ENCODE measurements at regions not wholly inside any gene's neighbourhood (a gene's known extent, or its start where the extent isn't known, plus 50 kb on each side); places are given as distances from the start of the nearest gene placed in this dataset.
"Not testable (repeated sequence)": the region's sequence is repeated elsewhere in the genome, so short reads cannot be mapped to it uniquely, and the experiment has no call there.

DNA sequence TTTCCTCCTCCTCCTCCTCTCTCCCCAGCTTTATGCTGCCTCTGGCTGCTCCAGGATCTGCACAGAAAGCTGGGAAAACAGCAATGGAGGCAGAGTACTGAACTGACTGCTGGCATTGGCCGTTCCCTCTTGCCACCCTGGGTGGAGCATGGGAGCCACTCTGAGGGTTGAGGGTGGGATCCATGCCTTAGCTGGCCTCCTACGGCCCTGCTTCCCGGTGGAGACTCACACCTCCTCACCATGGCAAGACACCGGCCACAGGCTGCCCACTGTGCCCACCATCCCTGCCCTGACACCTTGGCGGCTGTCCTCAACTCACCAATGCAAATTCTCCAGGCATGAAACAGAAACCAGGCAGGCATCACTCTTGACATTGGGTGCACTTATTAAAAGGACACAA is 832.3 kb upstream of the ID2 start:
- DNase-seq: no peak

DNA sequence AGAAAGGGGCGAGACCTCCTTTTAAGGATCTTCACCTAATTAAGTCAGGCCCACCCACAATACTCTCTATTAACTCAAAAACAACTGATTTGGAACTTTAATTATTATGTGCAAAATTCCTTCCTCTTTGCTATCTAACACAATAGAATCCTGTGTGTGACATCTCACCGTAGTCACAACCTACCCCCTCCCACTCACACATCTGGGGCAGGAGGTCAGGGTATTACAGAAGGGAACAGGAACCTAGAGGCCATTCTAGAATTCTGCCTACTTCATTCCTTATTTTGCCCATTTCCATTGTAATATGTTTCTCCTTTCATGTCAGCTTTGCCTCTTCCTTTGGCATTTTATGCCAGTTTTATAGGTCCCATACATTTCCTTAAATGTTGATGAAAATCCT is 829.3 kb upstream of the ID2 start:
- no peak for DNase-seq

DNA sequence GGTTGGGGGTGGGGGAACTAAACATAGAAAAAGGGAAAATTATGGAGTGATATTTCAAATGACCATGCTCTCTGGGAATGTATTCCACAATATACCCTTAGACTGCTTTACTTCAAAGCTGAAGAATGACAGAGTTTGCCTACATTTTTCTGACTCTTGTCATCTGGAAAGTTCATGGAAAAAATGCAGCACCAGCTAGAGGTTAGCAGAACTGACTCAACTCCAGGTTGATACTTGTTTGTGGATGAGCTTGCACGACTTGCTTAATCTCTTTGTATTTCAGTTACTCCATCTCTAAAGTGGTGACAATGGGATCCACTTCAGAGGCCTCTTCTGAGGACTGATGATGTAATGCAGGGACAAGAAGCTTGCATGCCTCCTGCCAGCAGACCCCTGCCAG is 824.0 kb upstream of the ID2 start:
- DNase-seq: no peak

DNA sequence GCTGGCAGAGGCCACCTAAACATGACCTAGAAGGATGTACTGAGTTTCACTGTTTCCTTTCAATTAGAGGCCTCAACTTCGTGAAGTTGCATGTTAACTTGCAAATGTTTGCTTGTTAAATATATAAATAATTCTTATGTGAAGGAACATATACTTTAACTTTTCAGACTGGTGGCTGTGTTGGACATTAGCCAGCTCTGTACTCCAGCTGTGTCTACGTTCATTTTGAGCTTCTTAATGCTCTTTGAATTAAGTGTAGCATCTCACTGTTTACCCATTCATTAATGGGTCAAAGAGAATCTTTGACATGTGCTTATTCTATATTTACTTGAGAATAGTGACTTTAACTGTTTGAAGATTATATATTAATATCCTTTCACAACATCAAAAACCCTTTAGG is 823.2 kb upstream of the ID2 start:
- DNase-seq: no peak

DNA sequence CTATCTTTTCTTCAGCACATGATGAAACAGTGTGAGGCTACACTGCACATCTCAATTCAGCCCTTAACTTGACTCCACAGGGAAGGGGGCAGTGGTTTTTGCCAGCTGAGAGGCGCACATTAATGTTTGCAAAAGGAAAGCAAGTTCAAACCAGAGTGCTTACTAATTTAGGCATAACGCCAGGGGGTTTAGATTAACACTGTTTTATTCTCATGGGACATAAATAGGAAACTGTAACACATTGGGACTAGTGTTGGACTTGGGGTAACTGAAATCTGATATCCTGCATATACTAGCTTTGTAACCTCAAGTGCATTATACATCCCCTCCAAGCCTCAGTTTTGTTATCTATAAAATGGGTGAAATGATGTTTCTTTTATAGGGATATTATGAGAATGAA is 821.2 kb upstream of the ID2 start:
- DNase-seq: no peak

DNA sequence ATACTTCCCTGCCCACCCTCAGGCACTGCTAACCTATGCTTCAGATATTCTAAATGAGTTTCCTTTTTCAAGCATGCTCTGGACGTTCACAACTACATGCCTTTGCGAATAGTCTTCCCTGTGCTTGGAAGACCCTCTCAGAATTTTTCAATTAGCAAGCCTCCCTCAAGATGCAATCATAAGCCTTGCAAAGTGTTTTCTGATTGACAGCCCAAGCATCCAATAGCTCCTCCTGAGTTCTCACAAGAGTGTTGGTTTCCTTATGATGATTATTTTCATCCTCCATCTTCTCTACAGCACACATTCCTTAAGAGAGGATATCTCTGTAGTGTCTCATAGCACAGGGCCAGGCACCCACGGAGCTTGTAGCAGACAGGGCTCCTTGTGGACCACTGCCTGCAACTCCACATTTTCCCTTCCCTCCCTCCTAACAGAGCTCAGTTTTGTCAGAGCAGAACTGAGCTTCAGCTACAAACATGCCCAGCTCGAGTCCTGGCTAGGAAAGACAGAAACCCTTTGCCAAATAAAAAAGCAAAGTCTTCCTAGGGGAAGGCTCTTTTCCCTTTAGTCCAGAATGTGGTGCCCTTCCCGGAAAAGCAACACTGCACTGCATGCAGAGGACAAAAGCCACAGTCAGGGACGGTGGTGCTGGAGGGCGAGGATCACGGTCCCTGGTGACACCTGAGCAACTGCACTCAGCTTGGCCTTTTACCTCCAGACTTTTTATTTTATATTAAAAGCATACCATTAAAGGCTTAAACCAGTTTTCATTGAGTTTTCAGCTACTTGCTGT is 819.8 kb upstream of the ID2 start:
- DNase-seq: no peak

DNA sequence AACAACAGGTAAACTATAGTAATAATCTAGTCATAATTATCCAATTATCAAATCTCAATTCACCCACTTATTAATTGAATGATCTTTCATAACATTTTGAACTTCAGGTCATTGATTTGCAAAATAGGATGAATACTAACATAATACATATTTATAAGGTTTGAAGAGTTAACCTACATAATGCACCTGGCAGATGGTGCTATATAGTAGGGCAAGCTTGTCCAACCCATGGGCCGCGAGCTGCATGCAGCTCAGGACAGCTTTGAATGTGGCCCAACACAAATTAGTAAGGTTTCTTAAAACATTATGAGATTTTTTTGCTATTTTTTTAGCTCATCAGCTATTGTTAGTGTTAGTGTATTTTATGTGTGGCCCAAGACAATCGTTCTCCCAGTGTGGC is 815.8 kb upstream of the ID2 start:
- DNase-seq: no peak

DNA sequence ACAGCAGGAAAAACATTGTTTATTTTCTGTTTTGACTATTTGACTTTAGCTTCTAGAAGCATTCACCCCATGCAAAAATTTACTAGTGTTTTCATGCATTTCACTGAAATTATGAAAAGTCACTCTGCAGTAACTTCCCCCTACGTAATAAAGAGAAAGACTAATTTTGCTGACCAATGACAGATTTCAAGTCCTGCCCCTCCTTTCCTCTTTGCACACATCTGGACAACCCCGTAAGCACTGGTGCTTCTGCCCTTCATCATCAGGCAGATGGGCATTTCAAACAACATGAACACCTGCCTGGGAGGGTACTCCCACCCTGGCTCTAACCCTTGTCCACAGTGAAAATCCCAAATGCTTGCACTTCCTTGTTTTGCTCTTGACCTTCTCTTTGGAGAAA is 815.0 kb upstream of the ID2 start:
- no peak for DNase-seq

DNA sequence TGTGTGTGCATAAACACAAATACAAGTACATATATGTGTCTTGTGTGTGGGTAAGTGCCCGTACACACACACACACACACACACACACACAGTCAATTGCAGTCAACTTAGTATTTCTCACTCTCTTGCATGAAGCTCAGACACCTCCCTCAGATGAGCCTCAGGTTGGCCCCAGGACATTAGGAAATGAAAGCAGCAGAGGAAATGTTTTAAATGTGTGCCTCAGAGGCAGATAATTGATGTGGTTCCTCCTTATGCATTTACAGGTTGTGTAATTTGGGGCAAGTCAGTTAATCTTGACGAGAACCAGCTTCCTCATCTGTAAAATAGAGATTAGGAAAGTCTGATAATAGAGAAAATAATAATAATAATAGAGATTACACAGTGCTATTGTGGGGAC is 814.0 kb upstream of the ID2 start:
- no peak for DNase-seq

DNA sequence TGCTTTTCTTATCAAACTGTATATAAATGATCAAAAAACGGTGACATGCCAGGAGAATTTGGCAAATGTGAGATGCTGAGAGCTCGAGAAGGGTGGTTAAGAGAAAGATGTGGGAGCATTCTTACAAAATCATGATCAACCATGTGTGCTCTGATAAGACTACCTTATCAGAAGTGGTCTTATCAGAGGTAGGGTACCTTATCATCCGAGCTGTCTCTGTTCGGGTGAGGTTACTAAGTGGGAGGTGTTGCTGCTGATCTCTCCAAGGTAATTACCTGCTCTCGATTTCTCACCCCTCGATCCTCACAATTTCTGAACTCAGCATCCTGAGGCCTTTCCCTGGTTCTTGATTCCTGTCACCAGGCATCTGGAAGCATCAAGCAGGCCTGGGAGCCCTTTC is 813.0 kb upstream of the ID2 start:
- DNase-seq: no peak

DNA sequence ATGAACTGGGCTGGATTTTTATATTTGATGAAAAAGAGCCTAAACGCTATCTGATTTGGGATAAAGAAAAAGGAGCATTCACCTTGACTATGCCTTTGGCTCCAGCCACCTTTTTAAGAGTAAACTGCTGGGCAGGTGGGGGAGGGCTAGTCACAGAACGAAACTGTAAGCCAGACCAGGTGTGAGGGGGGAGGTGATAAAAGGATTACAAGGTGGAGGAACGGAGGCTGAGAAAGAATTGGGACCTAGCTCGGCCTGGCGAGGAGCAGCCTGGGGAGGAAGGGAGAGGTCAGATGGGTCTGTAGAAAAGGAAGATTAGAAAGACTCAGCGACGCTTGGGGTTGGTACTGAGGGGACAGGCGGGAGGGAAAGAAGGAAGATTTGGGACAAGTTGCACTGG is 805.4 kb upstream of the ID2 start:
- not testable (repeated sequence) for DNase-seq

DNA sequence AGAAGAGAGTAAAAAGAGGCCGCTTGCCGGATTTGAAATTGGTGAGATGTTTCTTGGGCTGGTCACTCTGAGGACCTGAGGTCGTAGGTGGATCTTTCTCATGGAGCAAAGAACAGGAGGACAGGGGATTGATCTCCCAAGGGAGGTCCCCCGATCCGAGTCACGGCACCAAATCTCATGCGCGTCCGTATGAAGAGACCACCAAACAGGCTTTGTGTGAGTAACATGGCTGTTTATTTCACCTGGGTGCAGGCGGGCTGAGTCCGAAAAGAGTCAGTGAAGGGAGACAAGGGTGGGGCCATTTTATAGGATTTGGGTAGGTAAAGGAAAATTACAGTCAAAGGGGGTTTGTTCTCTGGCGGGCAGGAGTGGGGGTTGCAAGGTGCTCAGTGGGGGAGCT is 803.6 kb upstream of the ID2 start:
- DNase-seq: not testable (repeated sequence)

DNA sequence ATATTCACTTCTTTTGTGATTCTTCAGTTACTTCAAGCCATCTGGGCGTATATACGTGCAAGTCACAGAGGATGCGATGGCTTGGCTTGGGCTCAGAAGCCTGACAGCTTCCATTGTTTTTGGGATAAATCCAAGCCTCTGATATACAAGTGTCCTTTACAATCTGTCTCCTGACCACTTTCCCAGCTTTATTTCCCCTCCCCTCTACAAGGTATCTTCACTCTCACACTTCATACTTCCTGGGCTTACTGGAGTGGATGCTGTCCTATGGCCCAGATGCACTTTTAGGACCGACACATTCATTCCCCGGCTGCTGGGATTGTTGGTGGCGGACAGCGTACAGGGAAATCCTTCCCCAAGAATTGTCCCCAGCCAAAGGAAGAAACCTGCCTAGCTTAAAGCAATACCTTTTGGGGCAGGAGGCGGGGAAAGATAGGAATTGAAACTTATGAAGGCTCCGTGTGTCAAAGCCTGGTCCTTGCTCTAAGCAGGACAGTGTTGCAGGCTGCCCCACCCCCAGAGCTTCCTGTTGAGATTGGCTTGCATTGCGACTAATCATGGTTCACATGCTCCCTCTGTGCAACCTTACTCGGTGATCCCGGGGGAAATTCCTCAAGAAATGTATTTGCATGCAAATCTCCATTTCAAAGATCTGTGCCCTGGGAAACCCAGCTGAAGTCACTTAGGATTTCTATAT is 802.9 kb upstream of the ID2 start:
- DNase-seq: no peak

DNA sequence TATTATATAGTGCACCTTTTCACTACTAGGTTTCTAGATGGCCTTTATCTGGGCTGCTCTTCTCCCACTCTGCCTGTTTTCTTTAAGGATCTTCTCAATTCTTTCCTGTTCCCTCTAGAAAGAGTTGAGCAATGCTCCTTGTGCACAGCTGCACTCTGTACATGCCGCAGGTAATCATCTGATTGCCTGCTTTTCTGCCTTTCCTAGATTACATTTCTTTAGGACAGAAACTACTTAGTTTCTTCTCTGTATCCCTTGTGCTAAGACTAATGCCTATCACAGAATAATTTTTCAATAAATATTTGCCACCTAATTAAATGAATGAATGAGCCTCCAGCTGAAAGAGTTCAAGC is 802.4 kb upstream of the ID2 start:
- DNase-seq: no peak

DNA sequence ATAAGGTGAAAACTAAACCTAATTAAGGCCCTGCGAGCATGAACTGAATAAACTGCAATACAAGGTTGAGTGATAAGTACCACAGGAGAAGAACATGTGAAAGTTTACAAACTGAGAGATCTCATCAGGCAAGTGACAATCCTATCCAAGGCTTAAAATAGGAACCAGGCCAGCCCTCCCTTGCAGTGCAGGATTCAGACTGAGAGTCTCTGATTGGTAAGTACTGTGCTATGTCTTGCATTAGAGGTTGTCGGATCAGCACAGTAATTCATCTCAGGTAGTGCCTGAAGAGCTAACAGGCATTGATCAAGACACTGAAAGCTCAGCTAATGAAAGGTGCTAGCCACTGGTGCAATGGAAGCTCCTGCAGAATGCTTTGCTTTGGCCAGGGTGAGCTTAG is 801.7 kb upstream of the ID2 start:
- DNase-seq: no peak

DNA sequence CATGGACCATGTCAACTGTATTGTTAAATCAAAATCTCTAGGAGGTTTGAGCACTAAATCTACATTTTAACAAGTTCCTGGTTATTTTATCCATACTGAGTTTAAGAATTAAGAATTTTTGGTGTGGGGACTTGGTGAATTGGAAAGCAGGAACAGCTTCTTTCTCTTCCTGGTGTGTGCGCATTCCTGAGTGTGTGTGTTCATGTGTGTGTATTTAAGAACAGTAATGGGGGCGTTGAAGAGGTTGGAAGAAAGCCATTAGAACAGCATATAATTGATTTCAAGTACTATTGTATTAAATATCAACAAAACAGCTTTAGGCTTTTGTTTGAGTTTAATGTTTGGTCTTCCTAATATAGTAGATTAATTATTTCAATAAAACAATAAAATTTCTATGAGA is 801.3 kb upstream of the ID2 start:
- no peak for DNase-seq

DNA sequence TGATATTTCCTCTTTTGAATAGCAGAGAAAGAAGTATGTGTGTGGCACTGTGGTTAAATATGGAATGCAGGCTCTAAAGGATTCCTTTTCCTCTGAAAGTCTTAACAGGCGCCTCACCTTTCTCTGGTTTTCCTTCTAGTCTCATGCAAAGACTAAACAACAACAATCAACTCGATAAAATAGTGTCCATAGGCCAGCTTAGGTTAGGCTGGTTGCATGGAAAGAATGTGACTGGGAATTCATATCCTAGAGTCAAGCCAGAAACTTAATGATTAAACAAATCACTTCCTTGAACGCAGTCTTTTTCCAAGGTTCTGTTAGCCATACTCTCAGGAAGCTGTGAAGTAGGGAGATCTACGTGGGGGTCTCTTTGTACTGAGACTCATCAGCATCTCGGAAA is 800.8 kb upstream of the ID2 start:
- peak; percentile 18 for DNase-seq

DNA sequence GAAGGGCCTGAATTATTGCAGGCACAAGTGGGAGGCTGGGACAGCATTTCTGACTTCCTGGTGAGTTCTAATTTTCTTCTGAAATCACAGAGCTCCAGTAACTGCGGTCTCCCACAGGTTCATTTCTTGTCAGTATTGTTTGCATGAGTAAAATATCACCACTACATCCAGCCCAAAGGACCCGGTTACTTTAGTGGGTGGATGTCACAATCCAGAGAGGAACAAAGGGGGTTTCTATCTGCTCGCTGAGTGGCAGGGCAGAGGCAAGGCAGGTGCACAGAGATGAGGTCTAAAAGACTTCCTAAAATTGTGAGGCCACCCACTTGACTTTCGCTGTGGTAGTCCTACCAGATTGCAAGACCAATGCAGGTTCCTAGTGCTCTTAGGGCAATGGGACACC is 800.4 kb upstream of the ID2 start:
- DNase-seq: no peak

DNA sequence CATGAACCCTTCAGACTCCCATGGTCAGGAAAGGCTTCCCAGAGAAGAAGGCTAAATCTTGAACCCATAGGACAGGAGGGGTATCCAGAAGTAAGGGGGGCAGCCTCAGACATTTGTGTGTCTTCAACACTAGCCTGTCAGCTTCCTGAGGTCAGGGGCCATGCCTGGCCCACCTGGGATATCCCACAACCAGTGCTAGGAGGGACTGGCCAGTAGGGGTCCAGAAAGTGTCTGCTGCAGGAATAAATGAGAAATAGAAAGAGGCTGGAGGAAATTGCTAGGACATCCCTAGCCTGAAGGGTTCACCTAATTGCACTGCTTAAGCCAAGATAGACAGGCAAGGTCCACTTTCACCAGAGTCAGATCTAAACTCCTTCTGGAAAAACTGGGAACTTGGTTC is 799.6 kb upstream of the ID2 start:
- DNase-seq: no peak

DNA sequence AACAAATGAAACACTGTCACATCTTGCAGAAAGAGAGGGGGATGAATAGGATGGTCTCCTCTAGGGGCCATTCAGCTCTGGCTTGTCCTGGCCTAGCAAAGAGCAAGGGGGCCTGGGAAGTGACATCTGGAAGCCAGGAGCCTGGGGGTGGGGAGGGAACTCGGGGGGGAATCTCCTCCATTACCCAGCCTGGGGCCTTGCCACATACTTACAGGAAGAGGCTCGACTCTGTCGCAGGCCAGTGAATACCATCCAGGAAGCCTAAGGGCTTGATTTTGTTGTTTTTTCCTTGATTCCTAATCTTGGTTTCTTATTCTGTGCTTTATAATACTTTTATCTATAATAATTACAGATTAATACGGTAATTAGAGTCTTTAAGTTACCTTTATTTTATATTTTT is 797.5 kb upstream of the ID2 start:
- DNase-seq: no peak

DNA sequence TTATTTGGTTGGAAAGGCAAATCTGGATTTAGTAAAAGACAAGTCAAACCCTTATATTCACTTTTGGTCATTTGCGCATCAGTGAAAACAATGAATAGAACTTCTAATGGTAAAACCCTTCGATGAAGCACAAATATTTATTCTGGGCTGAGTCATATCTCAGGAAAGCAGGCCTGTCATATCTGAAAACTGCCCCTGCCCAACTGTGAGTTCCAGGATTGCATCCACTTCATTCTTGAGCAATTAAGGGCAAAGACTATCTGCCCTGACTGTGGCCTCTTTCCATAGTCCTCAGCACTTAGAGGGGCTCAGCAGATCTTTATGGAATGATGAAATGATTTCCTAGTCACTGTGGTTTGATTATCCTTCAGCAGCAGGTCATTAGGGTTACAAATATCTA is 795.2 kb upstream of the ID2 start:
- DNase-seq: no peak

DNA sequence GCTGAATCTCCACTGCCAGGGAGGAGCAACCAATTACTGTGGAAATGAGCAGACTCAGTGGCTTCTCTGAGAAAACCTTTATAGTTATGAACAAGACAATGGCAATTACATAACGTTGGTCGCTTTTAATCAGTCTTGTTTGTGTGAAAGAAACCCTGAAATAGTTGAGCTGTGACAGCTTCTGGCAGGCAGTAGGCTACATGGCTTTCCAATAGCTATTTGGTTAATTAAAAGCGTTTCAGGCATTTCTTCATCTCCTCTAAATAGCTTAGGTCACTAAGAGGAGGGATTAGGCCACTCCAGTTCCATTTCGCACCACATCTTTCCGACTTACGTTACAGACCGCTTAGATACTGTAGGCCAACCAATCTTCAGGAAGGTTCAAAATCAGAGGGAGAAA is 794.4 kb upstream of the ID2 start:
- DNase-seq: no peak

DNA sequence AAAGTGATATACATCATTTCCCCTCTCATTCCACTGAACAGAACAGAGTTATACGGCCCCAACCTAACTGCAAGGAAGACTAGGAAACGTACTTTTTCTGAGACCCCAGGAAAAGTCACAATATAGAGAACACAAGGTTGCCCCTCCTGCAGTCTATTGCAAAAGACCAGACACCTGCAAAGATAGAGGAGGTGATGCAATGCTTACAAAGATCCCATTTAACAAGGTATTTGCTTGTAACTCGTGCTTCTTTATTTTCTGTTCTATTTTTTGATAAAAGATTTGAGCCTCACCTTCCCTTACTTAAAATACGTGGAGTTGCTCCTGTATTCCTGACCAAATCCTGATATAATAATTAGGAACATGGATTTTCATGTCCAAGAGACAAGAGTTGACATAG is 793.0 kb upstream of the ID2 start:
- no peak for DNase-seq

DNA sequence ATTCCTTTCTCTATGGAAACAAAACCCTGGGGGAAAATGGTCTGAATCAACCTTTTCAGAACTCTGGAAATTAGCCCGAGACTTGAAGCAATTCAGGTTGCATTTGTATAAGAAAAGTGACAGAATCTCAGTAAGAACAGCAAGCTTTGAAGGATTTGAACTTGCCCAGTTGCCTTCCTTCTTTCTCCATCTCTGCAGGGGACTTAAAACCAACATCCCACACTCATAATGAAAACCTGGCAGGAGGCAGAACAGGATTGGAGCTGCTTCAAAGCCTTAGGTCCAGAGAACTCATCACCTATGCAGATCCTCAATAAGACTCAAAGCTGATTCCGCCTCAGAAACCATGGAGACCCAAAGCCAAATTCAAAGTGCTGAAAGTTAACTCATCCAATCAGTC is 790.5 kb upstream of the ID2 start:
- no peak for DNase-seq

Measured in left kidney (tissue), 1 donor.